Right hindlimb (tissue), 1 donor: ENCODE measurements at regions not wholly inside any gene's neighbourhood (a gene's known extent, or its start where the extent isn't known, plus 50 kb on each side); places are given as distances from the start of the nearest gene placed in this dataset.

Source experiments
- DNase-seq: peaks from one replicate; pipeline ENCODE4 v3.0.0-alpha.2; 2018

DNA sequence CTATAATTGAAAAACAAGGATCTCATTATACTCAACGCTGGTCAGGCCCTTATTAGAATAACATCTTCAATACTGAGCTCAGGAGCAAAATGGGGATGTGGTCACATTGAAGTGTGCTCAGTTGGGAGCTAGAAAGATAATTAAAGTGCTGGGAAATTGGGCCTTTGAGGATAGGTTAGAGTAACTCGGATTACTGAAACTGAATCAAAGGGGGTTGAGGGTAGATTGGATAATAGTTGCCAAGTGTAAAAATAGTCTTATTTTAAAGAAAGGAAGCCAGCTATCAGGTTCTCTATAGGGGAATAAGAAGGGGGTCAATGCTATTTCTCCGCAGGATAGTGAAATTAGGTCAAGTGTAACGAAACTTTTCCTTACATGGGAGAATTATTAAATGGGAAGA is 391.0 kb upstream of the PTPRD start:
- DNase-seq: no peak

DNA sequence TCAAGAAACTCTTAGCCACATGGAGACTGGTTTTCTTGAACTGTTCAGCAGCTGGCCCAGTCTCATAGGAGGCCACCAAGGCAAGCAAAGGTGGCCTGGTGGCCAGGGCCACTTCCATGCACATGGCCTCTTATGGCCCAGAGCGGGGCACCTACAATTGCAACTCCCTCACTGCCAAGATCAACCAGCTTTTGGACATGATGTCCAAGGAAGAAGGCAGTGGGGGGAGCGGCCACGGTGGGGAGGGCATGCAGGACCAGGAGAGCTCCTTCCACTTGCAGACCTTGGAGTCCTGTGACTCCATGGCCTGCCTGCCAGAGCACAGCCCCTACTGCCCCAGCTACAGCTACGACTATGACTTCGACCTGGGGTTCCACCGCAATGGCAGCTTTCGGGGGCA is 398.9 kb upstream of the PTPRD start:
- DNase-seq: no peak

DNA sequence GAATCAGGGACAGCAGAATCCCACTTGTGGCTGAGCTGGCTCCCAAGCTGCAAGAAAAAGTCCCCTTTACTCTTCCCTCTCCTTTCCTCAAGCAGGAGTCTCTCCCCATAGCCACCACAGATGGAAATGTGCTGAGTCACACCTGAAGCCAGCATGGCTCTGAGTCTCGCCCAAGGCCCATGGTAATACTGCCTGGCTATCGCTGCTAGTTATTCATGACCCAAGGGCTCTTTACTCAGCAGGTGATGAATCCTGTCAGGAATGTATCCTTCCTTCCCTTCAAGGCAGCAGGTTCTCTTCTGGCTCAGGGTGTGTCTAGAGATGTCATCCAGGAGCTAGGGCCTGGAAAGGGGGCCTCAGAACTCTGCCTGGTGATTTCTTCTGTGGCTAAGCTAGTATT is 403.3 kb upstream of the PTPRD start:
- no peak for DNase-seq

DNA sequence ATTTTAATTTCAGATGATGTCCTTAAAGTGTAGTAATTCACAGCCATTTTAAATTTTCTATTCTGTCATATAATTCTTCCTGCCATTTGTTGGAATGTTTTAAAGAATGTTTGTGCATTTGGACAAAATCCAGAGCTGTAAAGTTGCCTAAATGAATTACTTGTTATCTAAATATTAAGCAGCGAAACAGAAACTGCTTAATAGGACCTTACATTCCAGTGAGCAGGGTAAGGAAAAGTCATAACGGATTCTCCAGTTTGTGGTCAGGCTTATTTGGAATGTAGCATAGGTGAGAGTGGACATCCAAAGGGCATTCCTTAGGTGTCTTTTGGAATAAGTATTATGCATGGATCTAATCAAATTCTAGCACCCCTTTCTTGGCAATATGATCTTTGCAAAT is 410.4 kb upstream of the PTPRD start:
- no peak for DNase-seq

DNA sequence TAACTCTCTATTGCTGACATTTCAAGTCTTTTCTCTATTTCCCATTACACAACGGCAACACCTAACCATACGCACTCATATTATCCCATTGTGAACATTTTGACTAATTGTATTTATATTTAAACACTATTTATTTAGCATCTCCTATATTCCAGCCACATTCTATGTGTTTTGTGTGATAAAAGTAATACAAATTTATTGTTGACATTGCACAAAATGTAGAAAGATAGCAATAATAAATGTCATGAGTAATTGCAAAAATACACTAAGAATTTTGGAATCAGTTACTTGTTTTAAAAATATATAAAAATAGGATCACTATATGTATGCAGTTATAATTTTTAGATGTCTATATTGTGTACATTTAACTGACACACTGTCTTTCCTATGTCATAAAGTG is 413.0 kb upstream of the PTPRD start:
- no peak for DNase-seq

DNA sequence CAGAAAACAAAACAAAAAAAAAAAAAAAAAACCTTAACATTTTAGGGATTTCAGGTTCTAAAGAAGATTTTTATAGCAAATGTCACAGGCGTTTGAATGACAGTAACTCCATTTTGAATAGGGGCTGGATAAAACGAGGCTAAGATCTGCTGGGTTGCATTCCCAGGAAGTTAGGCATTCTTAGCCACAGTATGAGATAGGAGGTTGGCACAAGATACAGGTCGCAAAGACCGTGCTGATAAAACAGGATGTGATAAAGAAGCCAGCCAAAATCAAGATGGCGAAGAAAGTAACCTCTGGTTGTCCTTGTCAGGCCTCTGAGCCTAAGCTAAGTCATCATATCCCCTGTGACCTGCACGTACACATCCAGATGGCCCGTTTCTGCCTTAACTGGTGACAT is 425.6 kb upstream of the PTPRD start:
- no peak for DNase-seq

DNA sequence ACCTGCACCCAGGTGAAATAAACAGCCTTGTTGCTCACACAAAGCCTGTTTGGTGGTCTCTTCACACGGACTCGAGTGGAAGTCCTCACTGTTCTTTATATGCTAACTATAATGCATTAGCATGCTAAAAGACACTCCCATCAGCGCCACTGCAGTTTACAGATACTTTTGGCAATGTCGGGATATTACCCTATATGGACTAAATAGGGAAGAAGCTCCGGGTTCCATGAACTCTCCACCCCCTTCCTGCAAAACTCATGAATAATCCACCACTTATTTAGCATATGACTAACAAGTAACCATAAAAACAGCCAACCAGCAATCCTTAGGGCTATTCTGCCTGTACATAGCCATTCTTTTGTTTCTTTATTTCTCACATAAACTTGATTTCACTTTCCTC is 426.2 kb upstream of the PTPRD start:
- DNase-seq: no peak

DNA sequence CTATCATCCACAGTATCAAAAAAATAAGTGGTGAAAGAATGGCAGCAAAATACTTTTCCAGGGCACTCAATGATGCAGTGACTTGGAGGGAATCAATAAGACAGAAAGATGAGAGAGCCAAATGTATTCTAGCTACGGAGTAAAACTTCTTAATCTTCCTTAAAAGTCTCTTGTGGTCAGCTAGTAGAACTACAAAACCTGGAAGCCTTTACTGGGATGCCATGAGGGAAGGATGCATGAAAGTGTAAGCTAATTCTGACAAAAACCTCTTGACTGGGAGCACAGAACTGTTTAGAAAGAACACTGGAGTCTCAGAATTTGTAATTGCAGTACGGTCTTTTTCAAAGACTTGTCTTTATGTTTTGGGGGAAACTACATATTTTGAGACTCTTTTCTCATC is 432.8 kb upstream of the PTPRD start:
- DNase-seq: no peak

DNA sequence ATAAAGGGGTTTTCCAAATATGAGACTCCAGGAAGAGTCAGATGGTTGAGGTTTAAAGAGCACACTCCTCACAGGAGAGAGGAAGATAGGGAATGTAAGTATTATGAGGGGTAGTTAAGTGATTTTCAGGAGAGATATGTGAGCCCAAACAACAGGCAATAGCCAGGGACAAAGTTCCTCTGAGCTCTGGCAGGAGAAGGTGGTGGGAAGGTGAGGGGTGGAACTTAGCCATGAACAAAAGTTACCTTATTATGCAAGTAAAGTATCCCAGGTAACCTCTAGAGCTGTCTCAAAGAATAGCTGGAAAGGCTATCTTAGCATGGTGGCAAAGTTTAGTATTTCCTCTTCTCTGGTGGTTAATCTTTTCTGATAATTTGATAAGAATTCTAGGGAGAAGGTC is 450.5 kb upstream of the PTPRD start:
- DNase-seq: no peak

DNA sequence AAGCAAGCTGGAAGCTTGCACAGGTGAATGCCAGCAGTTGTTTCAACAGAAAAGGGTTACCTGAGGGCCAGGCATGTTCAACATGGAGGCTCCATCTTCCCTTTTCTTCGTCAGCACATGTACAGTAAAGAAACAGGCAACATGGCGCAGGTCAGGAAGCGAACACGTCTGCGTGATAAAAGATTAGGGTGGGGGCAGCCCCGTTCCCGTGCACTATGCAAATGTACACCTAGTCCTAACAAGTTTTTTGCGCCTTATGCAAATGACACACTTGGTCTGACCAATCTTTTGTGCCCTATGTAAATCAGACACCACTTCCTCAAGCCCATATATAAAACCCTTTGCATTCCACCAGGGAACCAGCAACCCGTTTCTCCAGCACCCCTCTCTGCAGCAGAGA is 452.1 kb upstream of the PTPRD start:
- no peak for DNase-seq

DNA sequence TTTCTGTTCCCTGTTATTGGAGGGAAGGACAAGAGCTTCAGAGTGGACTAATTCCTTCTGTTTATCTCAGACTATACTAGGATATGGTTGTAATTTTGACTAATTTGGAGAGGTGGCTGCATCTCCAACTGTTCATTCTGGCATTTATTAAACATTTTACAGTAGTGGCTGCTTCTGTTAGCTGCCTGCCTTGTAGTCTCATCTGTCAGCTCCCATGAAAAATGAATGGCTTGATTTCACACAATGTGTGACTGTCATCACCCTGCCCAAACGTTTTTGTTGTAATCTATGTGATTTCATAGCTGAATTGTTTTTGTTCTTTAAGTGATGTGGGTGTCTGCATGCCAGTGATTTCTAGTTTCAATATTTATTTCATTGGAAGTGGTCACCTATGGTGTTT is 459.4 kb upstream of the PTPRD start:
- DNase-seq: no peak

DNA sequence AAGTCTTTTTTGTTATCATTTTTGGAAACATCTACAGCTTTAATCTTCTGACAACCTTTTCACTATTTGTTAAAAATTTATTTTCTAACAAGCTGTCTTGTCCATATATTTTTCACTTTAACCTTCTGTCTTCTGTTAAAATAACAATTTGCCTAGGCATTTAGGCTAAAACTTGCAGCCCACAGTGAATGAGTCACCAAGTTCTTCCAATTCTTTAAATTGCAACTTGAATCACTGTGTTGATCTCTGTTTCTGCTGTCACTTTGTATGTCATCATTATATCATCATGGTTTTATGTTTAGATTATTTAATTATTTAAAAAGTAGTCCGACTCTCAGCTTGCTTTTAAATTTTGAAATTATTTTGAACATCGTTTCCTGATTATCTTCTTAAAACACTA is 473.8 kb upstream of the PTPRD start:
- DNase-seq: no peak

DNA sequence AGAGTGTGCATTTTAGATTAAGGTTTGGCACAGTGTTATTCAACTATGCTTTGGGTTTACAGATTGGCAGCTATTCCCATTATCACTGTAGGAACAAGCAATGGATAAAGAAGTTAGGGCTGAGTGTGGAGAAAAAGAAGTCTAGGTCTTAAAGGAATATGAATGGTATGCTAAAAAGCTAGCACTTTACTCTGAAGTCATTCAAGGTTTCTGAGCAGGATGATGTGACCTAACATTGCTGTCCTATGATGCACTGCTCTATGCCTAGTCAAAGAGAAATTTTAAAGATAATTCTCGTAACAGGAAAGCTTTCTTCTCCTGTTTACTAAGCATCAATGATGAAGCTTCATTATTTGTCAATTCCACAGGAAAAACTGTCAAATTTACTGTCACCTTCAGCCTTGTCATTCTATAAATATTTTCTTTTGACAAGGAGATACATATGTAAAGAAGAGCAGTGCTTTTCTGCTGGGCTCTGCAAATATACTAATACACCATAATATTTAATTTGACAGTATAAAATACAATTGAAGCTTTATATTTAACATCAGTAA is 476.1 kb upstream of the PTPRD start:
- no peak for DNase-seq

DNA sequence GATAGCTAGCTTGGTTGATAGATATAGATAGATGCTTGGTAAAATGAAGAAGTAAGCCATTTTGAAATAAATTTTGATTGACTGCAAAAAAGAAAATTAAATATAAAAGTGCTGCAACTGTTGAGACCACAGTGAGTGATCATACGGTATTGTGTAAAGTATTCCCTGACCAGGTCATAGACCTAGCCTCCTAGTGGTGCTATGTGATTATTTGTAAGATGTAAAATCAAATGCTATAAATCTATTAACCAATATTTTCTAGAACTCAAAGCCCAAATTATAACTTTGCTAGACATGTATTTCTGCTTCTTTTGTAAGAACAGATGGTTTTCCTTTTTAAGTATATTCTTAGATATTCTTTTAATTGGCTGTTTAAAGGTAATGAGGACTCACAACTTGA is 480.2 kb upstream of the PTPRD start:
- DNase-seq: no peak

DNA sequence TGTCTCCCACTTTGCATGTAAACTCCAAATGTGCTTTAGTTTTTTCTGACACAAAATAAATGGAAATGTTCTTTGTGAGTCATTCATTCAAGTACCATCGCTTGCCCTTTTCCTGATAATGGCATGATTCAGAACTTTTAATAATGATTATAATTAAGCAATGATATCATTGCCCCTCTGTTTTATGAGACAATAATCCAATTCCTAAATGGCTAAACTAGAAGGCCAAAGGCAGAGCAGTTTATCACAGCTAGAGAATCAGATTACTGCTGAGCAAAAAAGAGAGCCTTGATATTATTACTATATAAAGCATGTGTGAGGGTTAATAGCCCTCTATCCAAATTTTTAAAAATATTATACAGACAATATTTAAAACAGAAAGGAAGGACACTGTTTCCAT is 484.2 kb upstream of the PTPRD start:
- DNase-seq: no peak

DNA sequence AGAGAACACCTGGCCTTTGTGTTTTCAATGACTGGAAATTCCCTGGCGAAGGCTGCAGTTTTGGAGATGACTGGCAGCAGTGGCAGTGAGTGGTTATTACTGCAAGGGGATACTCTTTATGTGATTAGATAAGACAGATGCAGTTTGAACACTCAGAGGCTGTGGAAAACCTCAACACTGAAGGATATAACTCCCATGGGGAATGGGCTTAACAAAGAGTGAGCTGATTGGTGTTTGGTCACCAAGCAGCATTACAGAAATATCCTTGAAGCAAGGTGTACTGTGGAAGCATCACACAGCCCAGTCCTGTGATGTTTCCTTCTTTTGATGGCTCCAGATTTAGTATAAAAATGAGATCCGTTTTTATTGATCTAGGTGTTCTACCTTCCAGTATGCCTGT is 490.7 kb upstream of the PTPRD start:
- no peak for DNase-seq

DNA sequence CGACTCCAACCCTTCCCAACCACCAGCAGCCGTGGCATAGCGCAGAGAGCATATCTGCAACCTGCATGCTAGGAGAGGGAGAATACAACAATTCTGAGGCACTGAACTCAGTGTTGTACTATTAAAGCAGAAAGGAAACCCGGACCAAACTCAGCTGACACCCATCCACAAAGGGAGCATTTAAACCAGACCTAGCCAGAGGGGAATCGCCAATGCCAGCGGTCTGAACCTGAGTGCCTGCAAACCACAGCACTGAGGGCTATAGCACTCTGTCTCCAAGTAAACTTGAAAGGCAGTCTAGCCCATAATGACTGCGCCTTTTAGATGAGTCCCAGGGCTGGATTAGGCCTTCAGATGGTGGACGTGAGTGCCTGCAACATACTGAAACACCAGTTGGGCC is 494.4 kb upstream of the PTPRD start:
- no peak for DNase-seq

DNA sequence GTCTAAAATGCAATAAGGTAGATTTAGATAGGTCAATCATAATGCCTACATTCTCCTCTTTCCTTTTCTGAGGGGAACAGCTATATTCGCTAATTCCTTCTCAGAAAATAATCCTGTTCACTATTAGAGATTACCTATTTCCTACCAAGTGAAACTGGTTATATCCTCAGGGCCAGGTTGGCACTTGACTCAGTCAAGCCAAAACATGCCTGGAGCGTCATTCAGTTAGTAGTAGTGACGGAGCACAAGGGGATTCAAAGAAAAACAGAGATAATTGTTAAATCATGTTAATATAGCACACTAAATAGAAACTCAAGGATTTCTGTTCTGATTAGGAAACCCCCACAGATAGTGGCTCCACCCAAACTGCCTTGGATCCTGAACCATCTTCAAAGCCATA is 515.4 kb upstream of the PTPRD start:
- DNase-seq: no peak

DNA sequence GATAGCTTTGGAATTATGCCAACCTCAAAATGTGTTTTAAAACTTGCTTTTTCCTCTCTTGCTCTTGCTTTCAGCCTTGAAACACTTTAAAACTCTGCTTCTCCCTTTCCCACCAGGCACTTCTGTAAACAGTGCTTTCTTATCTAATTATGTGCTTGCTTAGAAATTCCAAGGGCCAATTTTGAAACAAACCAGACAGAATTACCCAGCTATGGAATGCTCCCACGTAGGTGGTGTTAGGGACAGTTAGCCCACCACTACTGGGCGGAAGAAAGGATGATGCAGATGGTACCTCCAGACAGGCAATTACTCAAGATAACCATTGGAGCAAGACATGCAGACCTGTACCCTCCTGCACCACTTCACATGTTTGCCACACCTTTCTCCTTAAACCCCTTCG is 523.0 kb upstream of the PTPRD start:
- DNase-seq: no peak

DNA sequence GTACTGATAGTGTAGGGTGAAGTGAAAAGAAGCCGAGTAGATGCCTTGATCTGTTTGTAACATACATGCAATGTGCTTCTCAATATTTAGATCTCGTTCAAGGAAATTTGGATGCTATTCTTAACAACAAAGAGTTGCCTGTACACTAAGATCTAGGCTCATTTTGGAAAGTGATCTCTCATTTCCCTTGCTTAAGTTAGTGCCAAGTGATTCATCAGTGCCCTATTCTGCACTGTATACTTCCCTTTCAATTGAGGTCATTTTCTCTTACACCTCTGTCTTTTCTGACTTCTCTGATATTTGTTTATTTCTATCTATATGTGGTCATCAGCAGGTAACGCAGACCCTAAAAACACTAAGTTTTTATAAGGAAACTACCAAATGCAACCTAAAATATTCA is 528.6 kb upstream of the PTPRD start:
- DNase-seq: no peak

DNA sequence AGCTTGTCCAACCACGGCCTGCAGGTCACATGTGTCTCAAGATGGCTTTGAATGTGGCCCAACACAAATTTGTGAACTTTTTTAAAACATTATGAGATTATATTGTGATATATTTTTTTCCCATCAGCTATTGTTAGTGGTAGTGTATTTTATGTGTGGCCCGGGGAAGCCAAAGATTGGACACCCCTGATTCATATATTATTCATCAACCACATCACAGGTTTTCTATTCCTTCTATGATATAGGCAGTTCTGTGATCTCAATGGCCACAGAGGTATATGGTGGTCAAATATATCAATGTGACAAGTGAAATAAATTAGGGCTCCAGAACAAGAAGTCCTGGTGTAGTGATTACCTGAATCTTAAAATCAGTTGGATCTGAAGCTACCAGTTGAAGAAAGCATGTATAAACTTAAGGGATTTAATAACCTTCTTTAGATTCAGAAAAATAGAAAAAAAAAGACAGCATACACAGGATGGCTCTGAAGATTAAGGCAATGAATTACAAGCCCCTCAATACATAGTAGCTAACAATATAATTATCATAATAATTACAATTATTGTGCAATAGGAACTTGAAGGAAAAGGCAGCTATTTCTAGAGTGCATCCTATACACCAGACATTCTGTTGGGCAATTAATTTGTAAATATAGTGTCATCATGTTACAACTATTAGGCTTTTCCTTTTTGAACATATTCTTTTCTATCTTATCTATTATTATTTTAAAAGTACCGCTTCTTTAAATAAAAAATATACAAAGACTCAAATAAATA is 530.4 kb upstream of the PTPRD start:
- no peak for DNase-seq

DNA sequence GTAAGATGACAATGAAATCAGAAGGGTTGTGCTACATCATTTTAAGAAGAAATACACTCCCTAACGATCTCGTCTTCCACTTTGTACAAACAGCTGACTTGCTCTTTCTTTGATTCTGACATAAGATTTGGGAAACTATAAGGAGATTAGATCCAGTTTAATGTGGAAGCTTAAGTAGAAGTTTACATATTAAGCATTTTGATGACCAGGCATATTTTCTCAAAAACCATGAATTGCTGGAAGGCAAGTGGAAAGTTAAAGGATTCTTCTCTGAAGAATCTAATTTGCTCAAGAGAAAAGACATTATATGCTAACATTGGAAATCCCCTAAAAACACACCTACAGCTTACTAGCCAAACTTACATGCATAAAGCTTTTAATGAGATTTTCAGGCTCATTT is 531.9 kb upstream of the PTPRD start:
- DNase-seq: no peak

DNA sequence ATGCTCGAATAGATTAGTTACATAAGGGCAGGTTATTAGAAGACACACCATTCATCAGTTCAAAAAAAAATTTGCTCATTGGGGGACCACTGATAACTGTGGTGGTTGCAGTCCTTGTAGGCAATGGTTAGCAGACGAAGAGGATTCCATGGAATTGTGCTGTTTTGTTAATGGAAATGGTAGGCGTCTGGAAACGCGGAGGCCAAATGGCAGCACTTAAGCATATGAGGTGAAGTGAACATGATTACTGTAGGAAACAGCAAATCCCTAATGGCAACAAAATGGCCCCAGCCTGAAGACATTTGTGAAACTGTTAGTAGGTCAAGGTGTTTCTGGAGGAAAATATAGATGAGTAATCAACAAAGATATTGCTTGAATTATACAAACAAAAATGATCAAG is 535.4 kb upstream of the PTPRD start:
- no peak for DNase-seq

DNA sequence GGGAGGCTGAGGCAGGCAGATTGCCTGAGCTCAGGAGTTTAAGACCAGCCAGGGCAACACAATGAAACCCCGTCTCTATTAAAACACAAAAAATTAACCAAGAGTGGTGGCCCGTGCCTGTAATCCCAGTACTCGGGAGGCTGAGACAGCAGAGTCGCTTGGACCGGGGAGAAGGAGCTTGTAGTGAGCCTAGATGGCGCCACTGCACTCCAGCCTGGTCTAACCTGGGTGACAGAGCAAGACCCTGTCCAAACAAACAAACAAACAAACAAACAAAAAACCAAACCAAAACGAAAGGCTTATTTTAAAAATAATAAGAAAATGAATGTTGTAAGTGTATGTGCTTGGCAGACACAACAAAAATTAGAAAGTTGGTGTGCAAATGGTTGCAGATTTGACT is 536.3 kb upstream of the PTPRD start:
- DNase-seq: no peak

DNA sequence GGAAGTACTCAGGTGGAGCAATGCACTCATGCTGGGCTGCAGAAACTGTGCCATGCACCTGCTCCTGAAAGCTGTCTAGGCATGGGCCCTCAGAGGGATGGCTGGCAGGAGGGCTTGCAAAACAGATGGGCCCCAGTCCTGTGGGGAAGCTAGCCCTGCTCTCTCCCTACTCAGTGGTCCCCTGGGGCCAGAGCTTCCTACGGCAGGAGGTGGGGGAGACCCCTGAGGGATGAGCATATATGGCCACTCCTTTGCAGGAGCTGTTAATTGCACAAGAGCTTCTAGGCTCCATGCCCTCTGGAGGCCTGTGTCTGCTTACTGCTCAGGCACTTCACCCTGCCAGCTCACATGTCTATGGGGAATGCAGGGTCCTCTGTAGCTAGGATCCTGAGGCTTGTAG is 545.3 kb upstream of the PTPRD start:
- no peak for DNase-seq
